ENCODE measurements at regions not wholly inside any gene's neighbourhood (a gene's known extent, or its start where the extent isn't known, plus 50 kb on each side); places are given as distances from the start of the nearest gene placed in this dataset.

DNA sequence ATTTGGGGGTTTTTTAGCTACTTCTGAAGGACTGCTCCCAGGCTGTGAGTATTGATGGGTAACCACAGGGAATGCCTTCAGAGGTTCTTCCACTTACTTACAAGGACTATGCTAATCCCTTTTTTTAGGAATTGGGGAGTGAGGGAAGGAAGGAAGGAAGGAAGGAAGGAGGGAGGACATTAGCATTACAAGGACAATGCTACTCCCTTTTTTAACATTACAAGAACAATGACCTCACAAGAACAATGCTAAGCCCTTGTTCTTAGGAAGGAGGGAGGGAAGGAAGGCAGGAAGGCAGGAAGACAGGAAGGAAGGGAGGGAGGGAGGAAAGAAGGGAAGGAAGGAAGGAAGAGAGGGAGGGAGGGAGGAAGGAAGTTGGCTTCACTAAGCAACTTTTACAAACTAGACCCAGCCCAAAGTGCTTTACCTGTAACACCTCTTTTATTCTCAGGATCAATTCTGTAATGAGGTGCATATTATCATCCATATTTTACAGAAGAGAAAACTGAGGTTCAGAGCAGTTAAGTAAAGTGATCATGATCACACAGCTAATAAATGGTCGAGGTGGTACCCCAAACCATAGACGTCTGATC lies 446.8 kb upstream of the JARID2 start:
- TF ChIP-seq EZH2 (IDR thresholded peaks at IDR 0.05; ENCODE audit: insufficient read depth, poor library complexity, severe bottlenecking), result no peak
- TF ChIP-seq EZH2phosphoT487 (IDR thresholded peaks at IDR 0.05; ENCODE audit: insufficient read depth, low read depth), result no peak

Measured in GM23248 (cell line).